H1 (cell line): ENCODE measurements at regions not wholly inside any gene's neighbourhood (a gene's known extent, or its start where the extent isn't known, plus 50 kb on each side); places are given as distances from the start of the nearest gene placed in this dataset.

Experiments used
- CBX5 ChIP-seq: fragments of 300-800, 300-1000 bp; sonication (generic); IDR thresholded peaks from 2 replicates; pipeline ENCODE4 v1.7.1; 2016; ENCODE audit warnings: antibody characterized with exemption, low read length, low read depth
- CHD1 ChIP-seq: IDR thresholded peaks from 2 replicates; pipeline ENCODE4 v1.6.1; 2012; ENCODE audit warnings: low read depth, low read length, improper control_type of control experiment
- CTCF ChIP-seq, 3 experiments: IDR thresholded peaks; 1 replicate in 2 of 3; 2 replicates in 1 of 3; pipeline versions ENCODE4 v1.5.1 to v1.6.1; 2011; ENCODE audit warnings: low read length in 3 of 3, mild to moderate bottlenecking in 3 of 3, inconsistent platforms in 2 of 3, low read depth in 1 of 3, moderate library complexity in 1 of 3; ENCODE audit not compliant: insufficient read depth in 1 of 3; ENCODE audit errors: control extremely low read depth in 1 of 3
- EP300 ChIP-seq, 2 experiments: IDR thresholded peaks; 1 replicate in 1 of 2; 2 replicates in 1 of 2; pipeline ENCODE4 v1.6.1; 2011 to 2012; ENCODE audit warnings: low read depth in 2 of 2, low read length in 2 of 2, mild to moderate bottlenecking in 2 of 2, borderline replicate concordance in 1 of 2, inconsistent platforms in 1 of 2, moderate library complexity in 1 of 2
- EZH2 ChIP-seq: fragments of 200-600 bp; sonication (generic); IDR thresholded peaks from 2 replicates; pipeline ENCODE4 v1.7.1; 2012; ENCODE audit warnings: low read depth, mild to moderate bottlenecking, moderate library complexity, low read length, inconsistent platforms; ENCODE audit not compliant: severe bottlenecking
- JUN ChIP-seq: IDR thresholded peaks from 2 replicates; pipeline ENCODE4 v1.6.1; 2011; ENCODE audit warnings: low read depth, mild to moderate bottlenecking, improper control_type of control experiment, low read length
- JUND ChIP-seq: IDR thresholded peaks from 2 replicates; pipeline ENCODE4 v1.6.1; 2011; ENCODE audit warnings: mild to moderate bottlenecking, improper control_type of control experiment, low read length
- POLR2A ChIP-seq, 2 experiments: IDR thresholded peaks; 1 replicate in 1 of 2; 2 replicates in 1 of 2; pipeline ENCODE4 v1.6.1; 2011; ENCODE audit warnings: low read depth in 2 of 2, low read length in 2 of 2, mild to moderate bottlenecking in 2 of 2; ENCODE audit errors: control extremely low read depth in 1 of 2
- POLR2AphosphoS5 ChIP-seq: IDR thresholded peaks from 2 replicates; pipeline ENCODE4 v1.6.1; 2011; ENCODE audit warnings: low read depth, low read length
- RAD21 ChIP-seq, 2 experiments: IDR thresholded peaks in 1 of 2; conservative IDR thresholded peaks in 1 of 2; 2 replicates each; pipeline ENCODE4 v1.6.1; 2011; ENCODE audit warnings: low read depth in 2 of 2, low read length in 2 of 2, improper control_type of control experiment in 1 of 2, inconsistent platforms in 1 of 2, mild to moderate bottlenecking in 1 of 2, moderate library complexity in 1 of 2
- RBBP5 ChIP-seq: IDR thresholded peaks from 2 replicates; pipeline ENCODE4 v1.7.1; 2012; ENCODE audit warnings: low read depth, mild to moderate bottlenecking, inconsistent platforms, low read length, moderate library complexity, borderline replicate concordance
- RFX5 ChIP-seq: IDR thresholded peaks from 2 replicates; pipeline ENCODE4 v1.6.1; 2011; ENCODE audit warnings: low read depth, low read length, improper control_type of control experiment, borderline replicate concordance
- SIN3A ChIP-seq, 2 experiments: IDR thresholded peaks in 1 of 2; conservative IDR thresholded peaks in 1 of 2; 2 replicates each; pipeline ENCODE4 v1.6.1; 2011 to 2012; ENCODE audit warnings: low read length in 2 of 2, improper control_type of control experiment in 1 of 2, low read depth in 1 of 2, mild to moderate bottlenecking in 1 of 2
- SRF ChIP-seq: IDR thresholded peaks from 2 replicates; pipeline ENCODE4 v1.6.1; 2011; ENCODE audit warnings: mild to moderate bottlenecking, low read depth, low read length, moderate library complexity

GRCh38 chr5:73355108-73355507, 93.5 kb downstream of the FOXD1 start:
- no peak for TF ChIP-seq EZH2
- TF ChIP-seq RAD21 (IDR thresholded peaks at IDR 0.05 in 1 of 2, conservative IDR thresholded peaks at IDR 0.05 in 1 of 2; ENCODE audit: low read depth in 2 of 2, low read length in 2 of 2), result no peak
- no peak for TF ChIP-seq POLR2A (IDR thresholded peaks at IDR 0.05; ENCODE audit: control extremely low read depth in 1 of 2, low read depth in 2 of 2, low read length in 2 of 2)
- TF ChIP-seq CTCF (IDR thresholded peaks at IDR 0.05; ENCODE audit: control extremely low read depth in 1 of 3, insufficient read depth in 1 of 3, low read depth in 1 of 3, low read length in 3 of 3), result no peak
- no peak for TF ChIP-seq JUND
- no peak for TF ChIP-seq SRF
- TF ChIP-seq POLR2AphosphoS5, result no peak
- no peak for TF ChIP-seq CHD1
- TF ChIP-seq RFX5, result no peak
- no peak for TF ChIP-seq SIN3A (conservative IDR thresholded peaks at IDR 0.05 in 1 of 2, IDR thresholded peaks at IDR 0.05 in 1 of 2; ENCODE audit: low read depth in 1 of 2, low read length in 2 of 2)
- TF ChIP-seq EP300 (IDR thresholded peaks at IDR 0.05; ENCODE audit: borderline replicate concordance in 1 of 2, low read depth in 2 of 2, low read length in 2 of 2), result no peak
- TF ChIP-seq RBBP5, result no peak
- no peak for TF ChIP-seq CBX5
- no peak for TF ChIP-seq JUN
